OCI-LY1 (cell line): ENCODE measurements at regions not wholly inside any gene's neighbourhood (a gene's known extent, or its start where the extent isn't known, plus 50 kb on each side); places are given as distances from the start of the nearest gene placed in this dataset.

Experiments used
- H2AFZ ChIP-seq: fragments of 200-600 bp; sonication (generic), shearing (Covaris generic); 2 replicates; pipeline ENCODE4 v1.6.0; 2014; ENCODE audit warnings: antibody characterized with exemption, mild to moderate bottlenecking, low read length
- H3F3A ChIP-seq: fragments of 200-600 bp; sonication (generic), shearing (Covaris generic); 2 replicates; pipeline ENCODE4 v1.6.0; 2014; ENCODE audit warnings: mild to moderate bottlenecking, antibody characterized with exemption, low read length, moderate library complexity; ENCODE audit not compliant: insufficient read depth
- H3K27ac ChIP-seq: fragments of 200-600 bp; sonication (generic); 2 replicates; pipeline ENCODE4 v1.5.1; 2014; ENCODE audit warnings: low read length, mixed run types, mild to moderate bottlenecking, low read depth; ENCODE audit not compliant: poor library complexity, severe bottlenecking
- H3K27me3 ChIP-seq: fragments of 200-600 bp; sonication (generic); 2 replicates; pipeline ENCODE4 v1.6.0; 2014; ENCODE audit warnings: antibody characterized with exemption, mild to moderate bottlenecking, low read length, moderate library complexity; ENCODE audit not compliant: insufficient read depth
- H3K36me3 ChIP-seq: fragments of 200-600 bp; sonication (generic); 2 replicates; pipeline ENCODE4 v1.6.1; 2014; ENCODE audit warnings: mild to moderate bottlenecking, antibody characterized with exemption, low read length, moderate library complexity, mixed read lengths; ENCODE audit not compliant: insufficient read depth
- H3K4me1 ChIP-seq: fragments of 200-600 bp; sonication (generic); 2 replicates; pipeline ENCODE4 v1.5.1; 2014; ENCODE audit warnings: mild to moderate bottlenecking, low read length, moderate library complexity; ENCODE audit not compliant: insufficient read depth, severe bottlenecking
- H3K4me2 ChIP-seq: fragments of 200-600 bp; sonication (generic), shearing (Covaris generic); 2 replicates; pipeline ENCODE4 v1.6.1; 2014; ENCODE audit warnings: low read length
- H3K4me3 ChIP-seq: fragments of 200-600 bp; sonication (generic); 2 replicates; pipeline ENCODE4 v1.5.1; 2014; ENCODE audit warnings: low read length, low read depth, mild to moderate bottlenecking, mixed read lengths; ENCODE audit not compliant: poor library complexity, severe bottlenecking
- H3K79me2 ChIP-seq: fragments of 200-600 bp; shearing (Covaris generic); 2 replicates; pipeline ENCODE4 v1.6.1; 2016; ENCODE audit warnings: mixed run types, low read length, mixed read lengths; ENCODE audit not compliant: insufficient read depth
- H3K9ac ChIP-seq: fragments of 200-600 bp; sonication (generic), shearing (Covaris generic); 2 replicates; pipeline ENCODE4 v1.6.1; 2014; ENCODE audit warnings: mild to moderate bottlenecking, low read length, mixed read lengths
- H3K9me2 ChIP-seq: fragments of 200-600 bp; sonication (generic), shearing (Covaris generic); 2 replicates; pipeline ENCODE4 v1.6.1; 2014; ENCODE audit warnings: low read depth, mild to moderate bottlenecking, low read length, mixed read lengths
- H3K9me3 ChIP-seq: fragments of 200-600 bp; shearing (Covaris generic); 2 replicates; pipeline ENCODE4 v1.6.1; 2014; ENCODE audit warnings: low read length, mixed read lengths
- H4K20me1 ChIP-seq: fragments of 200-600 bp; sonication (generic), shearing (Covaris generic); 2 replicates; pipeline ENCODE4 v1.6.0; 2016; ENCODE audit warnings: mild to moderate bottlenecking, low read length; ENCODE audit not compliant: insufficient read depth
- CTCF ChIP-seq: fragments of 200-600 bp; sonication (generic), shearing (Covaris generic); IDR thresholded peaks from 2 replicates; pipeline ENCODE4 v1.5.1; 2017; ENCODE audit warnings: mild to moderate bottlenecking, antibody characterized with exemption, low read length, moderate library complexity, mixed read lengths
- EZH2 ChIP-seq: fragments of 200-600 bp; sonication (generic), shearing (Covaris generic); IDR thresholded peaks from 2 replicates; pipeline ENCODE4 v1.8.0; 2017; ENCODE audit warnings: borderline replicate concordance, mixed run types, mild to moderate bottlenecking, antibody characterized with exemption, low read length, moderate library complexity, mixed read lengths

- Histone ChIP-seq H3K27me3 (no peaks in the 10 kb centered on the region), H3K9me3 (no peaks in the 10 kb centered on the region), H3K9me2 (no peaks in the 10 kb centered on the region), H3K79me2 (no peaks in the 10 kb centered on the region), H3K36me3 (no peaks in the 10 kb centered on the region), H2AFZ (no peak overlapping the region), H3K9ac (no peak overlapping the region), H3K27ac (no peak overlapping the region), H3K4me3 (no peak overlapping the region), H3K4me1 (no peaks in the 10 kb centered on the region), H4K20me1 (no peaks in the 10 kb centered on the region), H3K4me2 (no peak overlapping the region), H3F3A (no peaks in the 10 kb centered on the region)
- TF ChIP-seq CTCF: peak; percentile 70
- TF ChIP-seq EZH2: no peak
Measured at GRCh38 chr20:22684072-22684762, 99.8 kb upstream of the FOXA2 start.

- Histone ChIP-seq H3K9me2 (no peaks in the 10 kb centered on the region), H3K27me3 (no peaks in the 10 kb centered on the region), H3K4me1 (no peaks in the 10 kb centered on the region), H3F3A (no peaks in the 10 kb centered on the region), H3K9me3 (no peaks in the 10 kb centered on the region), H2AFZ (no peak overlapping the region), H3K4me2 (no peak overlapping the region), H3K79me2 (no peaks in the 10 kb centered on the region), H3K9ac (no peak overlapping the region), H3K4me3 (no peak overlapping the region), H4K20me1 (no peaks in the 10 kb centered on the region), H3K27ac (no peak overlapping the region), H3K36me3 (no peaks in the 10 kb centered on the region)
- TF ChIP-seq CTCF: no peak
- no peak for TF ChIP-seq EZH2
Measured at GRCh38 chr20:22684763-22685443, 100.5 kb upstream of the FOXA2 start.

- Histone ChIP-seq H3K27ac (no peak overlapping the region), H3F3A (no peaks in the 10 kb centered on the region), H4K20me1 (no peaks in the 10 kb centered on the region), H3K36me3 (no peaks in the 10 kb centered on the region), H3K9ac (no peak overlapping the region), H3K4me1 (no peaks in the 10 kb centered on the region), H3K4me2 (no peak overlapping the region), H3K4me3 (no peak overlapping the region), H2AFZ (no peak overlapping the region), H3K27me3 (no peaks in the 10 kb centered on the region), H3K79me2 (no peaks in the 10 kb centered on the region), H3K9me2 (no peaks in the 10 kb centered on the region), H3K9me3 (no peaks in the 10 kb centered on the region)
- TF ChIP-seq CTCF (no peak), EZH2 (no peak)
Measured at GRCh38 chr20:22686097-22686496, 101.7 kb upstream of the FOXA2 start.
